ENCODE measurements at regions not wholly inside any gene's neighbourhood (a gene's known extent, or its start where the extent isn't known, plus 50 kb on each side); places are given as distances from the start of the nearest gene placed in this dataset.
"Not testable (repeated sequence)": the region's sequence is repeated elsewhere in the genome, so short reads cannot be mapped to it uniquely, and the experiment has no call there.

DNA sequence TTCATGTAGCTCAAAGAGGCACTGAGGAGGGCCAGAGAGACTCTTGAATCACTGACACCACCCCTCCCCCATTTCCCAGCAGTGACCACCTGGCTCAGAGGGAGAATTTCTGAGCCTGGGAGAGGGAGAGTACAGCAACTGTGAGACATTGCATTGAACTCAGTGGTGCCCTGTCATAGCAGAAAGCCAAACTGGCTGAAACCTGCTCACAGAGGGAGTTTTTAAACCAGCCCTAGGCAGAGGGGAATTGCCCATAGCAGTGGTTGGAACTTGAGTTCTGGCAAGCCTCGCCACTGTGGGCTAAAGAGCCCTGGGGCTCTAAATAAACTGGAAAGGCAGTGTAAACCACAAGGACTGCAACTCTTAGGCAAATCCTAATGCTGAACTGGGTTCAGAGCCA, 243.1 kb downstream of the ADCYAP1 start:
- no peaks in the 10 kb centered on the region for H3K4me1 Mint-ChIP-seq (ENCODE audit: unreplicated experiment)

DNA sequence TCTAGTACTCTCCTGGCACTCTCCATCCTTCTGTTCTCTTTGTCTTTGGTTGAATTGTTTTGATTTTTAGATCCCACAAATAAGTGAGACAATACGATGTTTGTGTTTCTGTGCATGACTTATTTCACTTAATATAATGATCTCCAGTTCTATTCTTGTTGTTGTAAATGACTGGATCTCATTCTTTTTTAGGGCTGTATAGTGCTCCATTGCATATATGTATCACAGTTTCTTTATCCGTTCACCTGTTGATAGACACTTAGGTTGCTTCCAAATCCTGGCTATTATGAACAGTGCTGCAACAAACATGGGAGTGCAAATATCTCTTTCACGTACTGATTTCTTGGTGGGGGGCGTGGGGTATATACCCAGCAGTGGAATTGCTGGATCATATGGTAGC, 245.0 kb downstream of the ADCYAP1 start:
- Mint-ChIP-seq H3K27me3 (ENCODE audit: unreplicated experiment) (peaks cover 2% of the 10 kb centered on the region), H3K36me3 (ENCODE audit: low read depth, unreplicated experiment) (peaks cover 7% of the 10 kb centered on the region), H3K4me3 (ENCODE audit: unreplicated experiment) (no peak overlapping the region), H3K27ac (ENCODE audit: unreplicated experiment) (no peak overlapping the region), H3K9me3 (ENCODE audit: unreplicated experiment) (no peaks in the 10 kb centered on the region), H3K4me1 (ENCODE audit: unreplicated experiment) (no peaks in the 10 kb centered on the region)
- no peak for DNase-seq (ENCODE audit: low spot score)
- TF ChIP-seq, protein P1, sequence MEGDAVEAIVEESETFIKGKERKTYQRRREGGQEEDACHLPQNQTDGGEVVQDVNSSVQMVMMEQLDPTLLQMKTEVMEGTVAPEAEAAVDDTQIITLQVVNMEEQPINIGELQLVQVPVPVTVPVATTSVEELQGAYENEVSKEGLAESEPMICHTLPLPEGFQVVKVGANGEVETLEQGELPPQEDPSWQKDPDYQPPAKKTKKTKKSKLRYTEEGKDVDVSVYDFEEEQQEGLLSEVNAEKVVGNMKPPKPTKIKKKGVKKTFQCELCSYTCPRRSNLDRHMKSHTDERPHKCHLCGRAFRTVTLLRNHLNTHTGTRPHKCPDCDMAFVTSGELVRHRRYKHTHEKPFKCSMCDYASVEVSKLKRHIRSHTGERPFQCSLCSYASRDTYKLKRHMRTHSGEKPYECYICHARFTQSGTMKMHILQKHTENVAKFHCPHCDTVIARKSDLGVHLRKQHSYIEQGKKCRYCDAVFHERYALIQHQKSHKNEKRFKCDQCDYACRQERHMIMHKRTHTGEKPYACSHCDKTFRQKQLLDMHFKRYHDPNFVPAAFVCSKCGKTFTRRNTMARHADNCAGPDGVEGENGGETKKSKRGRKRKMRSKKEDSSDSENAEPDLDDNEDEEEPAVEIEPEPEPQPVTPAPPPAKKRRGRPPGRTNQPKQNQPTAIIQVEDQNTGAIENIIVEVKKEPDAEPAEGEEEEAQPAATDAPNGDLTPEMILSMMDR (IDR thresholded peaks at IDR 0.05; ENCODE audit: unreplicated experiment) = no peak

More for the DNA sequence above, 243.1 kb downstream of the ADCYAP1 start:
- TF ChIP-seq, protein P1 (IDR thresholded peaks at IDR 0.05; ENCODE audit: unreplicated experiment) = no peak
- no peak for DNase-seq (ENCODE audit: low spot score)
- H3K27me3 Mint-ChIP-seq (ENCODE audit: unreplicated experiment) = peaks cover 1% of the 10 kb centered on the region
- H3K9me3 Mint-ChIP-seq (ENCODE audit: unreplicated experiment) = no peaks in the 10 kb centered on the region
- H3K4me3 Mint-ChIP-seq (ENCODE audit: unreplicated experiment) = no peak overlapping the region
- peaks cover 10% of the 10 kb centered on the region for H3K36me3 Mint-ChIP-seq (ENCODE audit: low read depth, unreplicated experiment)
- H3K27ac Mint-ChIP-seq (ENCODE audit: unreplicated experiment) = no peak overlapping the region

DNA sequence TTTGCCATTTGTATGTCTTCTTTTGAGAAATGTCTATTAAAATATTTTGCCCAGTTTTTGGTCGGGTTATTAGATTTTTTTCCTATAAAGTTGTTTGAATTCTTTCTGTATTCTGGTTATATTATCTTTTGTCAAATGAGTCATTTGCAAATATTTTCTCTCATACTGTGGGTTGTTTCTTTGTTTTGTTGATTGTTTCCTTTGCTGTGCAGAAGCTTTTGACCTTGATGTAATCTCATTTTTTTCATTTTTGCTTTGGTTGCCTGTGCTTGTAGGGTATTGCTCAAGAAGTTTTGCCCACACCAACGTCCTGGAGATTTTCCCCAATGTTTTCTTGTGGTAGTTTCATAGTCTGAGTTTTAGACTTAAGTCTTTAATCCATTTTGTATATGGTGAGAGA, 245.7 kb downstream of the ADCYAP1 start:
- H3K36me3 Mint-ChIP-seq (ENCODE audit: low read depth, unreplicated experiment) = peaks cover 7% of the 10 kb centered on the region
- TF ChIP-seq, protein P1 (IDR thresholded peaks at IDR 0.05; ENCODE audit: unreplicated experiment) = no peak
- no peak overlapping the region for H3K27ac Mint-ChIP-seq (ENCODE audit: unreplicated experiment)
- no peaks in the 10 kb centered on the region for H3K9me3 Mint-ChIP-seq (ENCODE audit: unreplicated experiment)
- H3K27me3 Mint-ChIP-seq (ENCODE audit: unreplicated experiment) = peaks cover 2% of the 10 kb centered on the region
- no peaks in the 10 kb centered on the region for H3K4me1 Mint-ChIP-seq (ENCODE audit: unreplicated experiment)
- no peak for DNase-seq (ENCODE audit: low spot score)
- H3K4me3 Mint-ChIP-seq (ENCODE audit: unreplicated experiment) = no peak overlapping the region

DNA sequence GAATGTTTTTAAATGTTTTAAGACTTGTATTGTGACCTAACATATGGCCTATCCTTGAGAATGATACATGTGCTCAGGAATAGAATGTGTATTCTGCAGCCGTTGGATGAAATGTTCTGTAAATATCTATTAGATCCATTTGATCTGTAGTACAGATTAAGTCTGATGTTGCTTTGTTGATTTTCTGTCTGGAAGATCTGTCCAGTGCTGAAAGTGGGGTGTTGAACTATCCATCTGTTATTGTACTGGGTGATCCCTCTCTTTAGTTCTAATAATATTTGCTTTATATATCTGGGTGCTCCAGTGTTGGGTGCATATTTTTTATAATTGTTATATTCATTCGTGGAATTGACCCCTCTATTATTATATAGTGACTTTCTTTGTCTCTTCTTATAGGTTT, 248.3 kb downstream of the ADCYAP1 start:
- H3K9me3 Mint-ChIP-seq (ENCODE audit: unreplicated experiment); DNase-seq (ENCODE audit: low spot score); H3K4me1 Mint-ChIP-seq (ENCODE audit: unreplicated experiment); H3K27me3 Mint-ChIP-seq (ENCODE audit: unreplicated experiment); H3K27ac Mint-ChIP-seq (ENCODE audit: unreplicated experiment); H3K4me3 Mint-ChIP-seq (ENCODE audit: unreplicated experiment); H3K36me3 Mint-ChIP-seq (ENCODE audit: low read depth, unreplicated experiment): not testable (repeated sequence)

DNA sequence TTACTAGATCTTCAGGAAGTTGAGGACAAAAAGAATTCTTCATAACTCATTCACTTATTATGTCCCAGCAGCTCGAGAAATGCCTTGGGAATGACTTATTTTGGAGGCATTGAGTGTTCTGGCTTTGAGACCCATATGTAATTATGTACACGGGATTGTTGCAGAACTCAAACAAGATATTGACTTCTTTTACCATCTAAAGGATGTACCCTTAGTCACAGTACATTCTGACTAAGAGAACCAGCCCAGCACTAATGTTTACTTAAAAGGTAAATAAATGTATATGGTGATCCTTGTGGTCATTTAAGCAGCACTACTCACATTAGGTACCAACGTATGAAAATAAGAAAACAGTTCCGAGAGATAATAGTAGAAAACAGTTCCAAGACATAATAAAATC, 268.9 kb downstream of the ADCYAP1 start:
- H3K4me3 Mint-ChIP-seq (ENCODE audit: unreplicated experiment) = no peak overlapping the region
- H3K36me3 Mint-ChIP-seq (ENCODE audit: low read depth, unreplicated experiment) = peaks cover 4% of the 10 kb centered on the region
- no peak overlapping the region for H3K27ac Mint-ChIP-seq (ENCODE audit: unreplicated experiment)
- no peaks in the 10 kb centered on the region for H3K4me1 Mint-ChIP-seq (ENCODE audit: unreplicated experiment)
- H3K9me3 Mint-ChIP-seq (ENCODE audit: unreplicated experiment) = no peaks in the 10 kb centered on the region
- H3K27me3 Mint-ChIP-seq (ENCODE audit: unreplicated experiment) = no peaks in the 10 kb centered on the region
- TF ChIP-seq, protein P1 (IDR thresholded peaks at IDR 0.05; ENCODE audit: unreplicated experiment) = no peak
- DNase-seq (ENCODE audit: low spot score) = no peak

DNA sequence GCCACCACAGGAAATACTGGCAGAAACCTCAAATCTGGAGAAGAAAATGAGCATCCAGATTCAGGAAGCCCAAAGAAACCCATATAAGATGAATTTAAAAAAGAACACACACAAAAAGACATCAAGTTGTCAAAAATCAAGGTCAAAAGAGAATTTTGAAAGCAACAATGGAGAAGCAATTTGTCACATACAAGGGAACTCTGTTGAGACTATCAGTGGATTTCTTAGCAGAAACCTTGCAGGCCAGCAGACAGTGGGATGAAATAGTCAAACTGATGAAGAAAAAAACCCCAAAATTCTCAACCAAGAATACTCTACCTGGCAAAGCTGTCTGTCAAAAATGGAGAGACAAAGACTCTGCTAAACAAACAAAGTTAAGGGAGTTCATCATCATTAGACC, 272.6 kb downstream of the ADCYAP1 start:
- Mint-ChIP-seq H3K27me3 (ENCODE audit: unreplicated experiment) (no peaks in the 10 kb centered on the region), H3K36me3 (ENCODE audit: low read depth, unreplicated experiment) (peaks cover 4% of the 10 kb centered on the region), H3K9me3 (ENCODE audit: unreplicated experiment) (no peaks in the 10 kb centered on the region), H3K4me1 (ENCODE audit: unreplicated experiment) (no peaks in the 10 kb centered on the region), H3K27ac (ENCODE audit: unreplicated experiment) (no peak overlapping the region), H3K4me3 (ENCODE audit: unreplicated experiment) (no peak overlapping the region)
- DNase-seq (ENCODE audit: low spot score) = no peak
- TF ChIP-seq, protein P1 (IDR thresholded peaks at IDR 0.05; ENCODE audit: unreplicated experiment) = no peak
